ENCODE measurements at regions not wholly inside any gene's neighbourhood (a gene's known extent, or its start where the extent isn't known, plus 50 kb on each side); places are given as distances from the start of the nearest gene placed in this dataset.

- no peak overlapping the region for H3K4me3 Mint-ChIP-seq
- peaks cover 20% of the 10 kb centered on the region for H3K27me3 Mint-ChIP-seq
- no peak overlapping the region for H3K27ac Mint-ChIP-seq (ENCODE audit: low read depth)
- DNase-seq (ENCODE audit: low spot score in 2 of 2) (no peak), ATAC-seq (replicated peaks; ENCODE audit: extremely low read depth, poor library complexity, severe bottlenecking) (no peak)
- H3K4me1 Mint-ChIP-seq: no peaks in the 10 kb centered on the region
- no peaks in the 10 kb centered on the region for H3K36me3 Mint-ChIP-seq (ENCODE audit: insufficient read depth)
- H3K9me3 Mint-ChIP-seq: no peaks in the 10 kb centered on the region
Measured at GRCh38 chr16:79653373-79653891, 52.9 kb upstream of the MAF start.

- ATAC-seq (replicated peaks; ENCODE audit: extremely low read depth, poor library complexity, severe bottlenecking) (no peak), DNase-seq (ENCODE audit: low spot score in 2 of 2) (no peak)
- H3K36me3 Mint-ChIP-seq (ENCODE audit: insufficient read depth): no peaks in the 10 kb centered on the region
- no peak overlapping the region for H3K4me3 Mint-ChIP-seq
- no peaks in the 10 kb centered on the region for H3K4me1 Mint-ChIP-seq
- H3K9me3 Mint-ChIP-seq: no peaks in the 10 kb centered on the region
- H3K27me3 Mint-ChIP-seq: peaks cover 11% of the 10 kb centered on the region
- no peak overlapping the region for H3K27ac Mint-ChIP-seq (ENCODE audit: low read depth)
Measured at GRCh38 chr16:79651363-79651762, 50.8 kb upstream of the MAF start.

Data from central memory CD8-positive, alpha-beta T cell (primary cell).